NT2/D1 (cell line): ENCODE measurements at regions not wholly inside any gene's neighbourhood (a gene's known extent, or its start where the extent isn't known, plus 50 kb on each side); places are given as distances from the start of the nearest gene placed in this dataset.

ENCODE experiments used
- SUZ12 ChIP-seq: IDR thresholded peaks from 2 replicates; pipeline ENCODE4 v1.6.1; 2011; ENCODE audit not compliant: insufficient read length, insufficient read depth; ENCODE audit errors: extremely low read depth
- YY1 ChIP-seq: IDR thresholded peaks from 2 replicates; pipeline ENCODE4 v1.6.1; 2011; ENCODE audit not compliant: insufficient read length, insufficient read depth

- TF ChIP-seq YY1 = no peak
- no peak for TF ChIP-seq SUZ12
Measured at GRCh38 chr2:136288249-136288648, 170.3 kb upstream of the CXCR4 start.
